ENCODE measurements at regions not wholly inside any gene's neighbourhood (a gene's known extent, or its start where the extent isn't known, plus 50 kb on each side); places are given as distances from the start of the nearest gene placed in this dataset.

GRCh38 chr2:176557821-176558220 is 288.6 kb downstream of the MTX2 start:
- peaks cover 0 to 67% (median 0%) of the 10 kb centered on the region in 3 donors for H3K27me3 ChIP-seq

GRCh38 chr2:176558574-176559140 is 289.4 kb downstream of the MTX2 start:
- intact Hi-C loops (cut with DNase I; ENCODE audit: low total_unique reads), result no loop called here

More at GRCh38 chr2:176557821-176558220, 288.6 kb downstream of the MTX2 start:
- H3K9me3 ChIP-seq, result no peaks in the 10 kb centered on the region
- H3K36me3 ChIP-seq, result no peaks in the 10 kb centered on the region
- peaks cover 0 to 18% (median 11%) of the 10 kb centered on the region in 4 donors for H3K4me1 ChIP-seq
- no peak for TF ChIP-seq POLR2AphosphoS5 (IDR thresholded peaks at IDR 0.05)
- TF ChIP-seq POLR2A (IDR thresholded peaks at IDR 0.05), result no peak
- TF ChIP-seq CTCF (IDR thresholded peaks at IDR 0.05), result no peak
- no peak for TF ChIP-seq EP300 (IDR thresholded peaks at IDR 0.05)
- no peak overlapping the region for H3K27ac ChIP-seq
- H3K4me3 ChIP-seq, result no peak overlapping the region
- intact Hi-C loops (cut with DNase I; ENCODE audit: low total_unique reads), result no loop called here
- WGBS, 5 donors, result 70 to 92% (median 83%) methylated on average over 1 of the region's 1 CpG
- DNase-seq, result no peak

GRCh38 chr2:176560296-176560695 is 291.1 kb downstream of the MTX2 start:
- intact Hi-C loops (cut with DNase I; ENCODE audit: low total_unique reads), result no loop called here
- TF ChIP-seq POLR2A (IDR thresholded peaks at IDR 0.05), result no peak
- no peak for TF ChIP-seq CTCF (IDR thresholded peaks at IDR 0.05)
- TF ChIP-seq EP300 (IDR thresholded peaks at IDR 0.05), result no peak
- no peak for TF ChIP-seq POLR2AphosphoS5 (IDR thresholded peaks at IDR 0.05)
- Histone ChIP-seq H3K4me3 (no peak overlapping the region), H3K4me1 (no peaks in the 10 kb centered on the region), H3K27ac (no peak overlapping the region), H3K36me3 (no peaks in the 10 kb centered on the region), H3K27me3 (peaks cover 0 to 77% (median 0%) of the 10 kb centered on the region in 3 donors), H3K9me3 (no peaks in the 10 kb centered on the region)
- no peak for DNase-seq
- 29 to 56% (median 38%) methylated on average over 1 to 2 of the region's 2 CpGs for WGBS, 5 donors

More at GRCh38 chr2:176558574-176559140, 289.4 kb downstream of the MTX2 start:
- H3K4me1 ChIP-seq, result peaks cover 0 to 10% (median 7%) of the 10 kb centered on the region in 4 donors
- H3K27ac ChIP-seq, result no peak overlapping the region
- DNase-seq, result no peak
- no peaks in the 10 kb centered on the region for H3K9me3 ChIP-seq
- H3K27me3 ChIP-seq, result peaks cover 0 to 73% (median 0%) of the 10 kb centered on the region in 3 donors
- TF ChIP-seq EP300 (IDR thresholded peaks at IDR 0.05), result no peak
- no peak for TF ChIP-seq CTCF (IDR thresholded peaks at IDR 0.05)
- TF ChIP-seq POLR2A (IDR thresholded peaks at IDR 0.05), result no peak
- no peak for TF ChIP-seq POLR2AphosphoS5 (IDR thresholded peaks at IDR 0.05)
- H3K36me3 ChIP-seq, result no peaks in the 10 kb centered on the region
- H3K4me3 ChIP-seq, result no peak overlapping the region
- 49 to 77% (median 68%) methylated on average over 4 of the region's 4 CpGs for WGBS, 5 donors

- H3K27me3 ChIP-seq, result peaks cover 0 to 77% (median 8%) of the 10 kb centered on the region in 3 donors
Observed at GRCh38 chr2:176561706-176562105, 292.5 kb downstream of the MTX2 start.

More at GRCh38 chr2:176561706-176562105, 292.5 kb downstream of the MTX2 start:
- TF ChIP-seq POLR2A (IDR thresholded peaks at IDR 0.05) (no peak), EP300 (IDR thresholded peaks at IDR 0.05) (no peak), CTCF (IDR thresholded peaks at IDR 0.05) (no peak), POLR2AphosphoS5 (IDR thresholded peaks at IDR 0.05) (no peak)
- H3K9me3 ChIP-seq, result no peaks in the 10 kb centered on the region
- no peak overlapping the region for H3K27ac ChIP-seq
- H3K36me3 ChIP-seq, result no peaks in the 10 kb centered on the region
- WGBS, 5 donors, result 46 to 54% (median 51%) methylated on average over 4 of the region's 4 CpGs
- no peak overlapping the region for H3K4me3 ChIP-seq
- intact Hi-C loops (cut with DNase I; ENCODE audit: low total_unique reads), result no loop called here
- H3K4me1 ChIP-seq, result no peaks in the 10 kb centered on the region
- no peak for DNase-seq

Measured in stomach (tissue), 8 donors.